ENCODE measurements at regions not wholly inside any gene's neighbourhood (a gene's known extent, or its start where the extent isn't known, plus 50 kb on each side); places are given as distances from the start of the nearest gene placed in this dataset.
"Not testable (repeated sequence)": the region's sequence is repeated elsewhere in the genome, so short reads cannot be mapped to it uniquely, and the experiment has no call there.

DNA sequence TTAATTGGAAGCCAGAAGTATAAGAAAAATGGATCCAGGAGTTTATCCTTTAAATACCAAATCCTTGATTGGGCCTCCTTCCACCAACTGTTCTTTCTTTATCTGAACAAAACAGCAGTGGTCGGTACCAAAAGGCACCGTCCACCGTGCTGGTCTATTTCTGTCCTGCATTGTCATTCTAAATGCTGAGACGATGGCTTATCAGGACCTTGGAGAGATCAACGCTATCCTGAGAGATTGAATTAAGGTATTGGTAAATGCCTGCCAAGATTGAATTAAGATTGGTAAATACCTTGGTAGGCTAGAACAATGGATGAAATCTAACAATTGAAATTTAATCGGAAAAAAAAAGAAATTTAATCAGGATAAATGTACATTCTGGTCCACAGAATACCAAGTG is 73.4 kb upstream of the SOD1 start:
- DNase-seq (ENCODE audit: low read depth), result no peak
- TF ChIP-seq, protein P1, sequence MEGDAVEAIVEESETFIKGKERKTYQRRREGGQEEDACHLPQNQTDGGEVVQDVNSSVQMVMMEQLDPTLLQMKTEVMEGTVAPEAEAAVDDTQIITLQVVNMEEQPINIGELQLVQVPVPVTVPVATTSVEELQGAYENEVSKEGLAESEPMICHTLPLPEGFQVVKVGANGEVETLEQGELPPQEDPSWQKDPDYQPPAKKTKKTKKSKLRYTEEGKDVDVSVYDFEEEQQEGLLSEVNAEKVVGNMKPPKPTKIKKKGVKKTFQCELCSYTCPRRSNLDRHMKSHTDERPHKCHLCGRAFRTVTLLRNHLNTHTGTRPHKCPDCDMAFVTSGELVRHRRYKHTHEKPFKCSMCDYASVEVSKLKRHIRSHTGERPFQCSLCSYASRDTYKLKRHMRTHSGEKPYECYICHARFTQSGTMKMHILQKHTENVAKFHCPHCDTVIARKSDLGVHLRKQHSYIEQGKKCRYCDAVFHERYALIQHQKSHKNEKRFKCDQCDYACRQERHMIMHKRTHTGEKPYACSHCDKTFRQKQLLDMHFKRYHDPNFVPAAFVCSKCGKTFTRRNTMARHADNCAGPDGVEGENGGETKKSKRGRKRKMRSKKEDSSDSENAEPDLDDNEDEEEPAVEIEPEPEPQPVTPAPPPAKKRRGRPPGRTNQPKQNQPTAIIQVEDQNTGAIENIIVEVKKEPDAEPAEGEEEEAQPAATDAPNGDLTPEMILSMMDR (IDR thresholded peaks at IDR 0.05; ENCODE audit: control insufficient read depth, extremely low read depth, insufficient read depth), result no peak
- no peak overlapping the region for H3K4me3 ChIP-seq (ENCODE audit: low read depth, low read length)

DNA sequence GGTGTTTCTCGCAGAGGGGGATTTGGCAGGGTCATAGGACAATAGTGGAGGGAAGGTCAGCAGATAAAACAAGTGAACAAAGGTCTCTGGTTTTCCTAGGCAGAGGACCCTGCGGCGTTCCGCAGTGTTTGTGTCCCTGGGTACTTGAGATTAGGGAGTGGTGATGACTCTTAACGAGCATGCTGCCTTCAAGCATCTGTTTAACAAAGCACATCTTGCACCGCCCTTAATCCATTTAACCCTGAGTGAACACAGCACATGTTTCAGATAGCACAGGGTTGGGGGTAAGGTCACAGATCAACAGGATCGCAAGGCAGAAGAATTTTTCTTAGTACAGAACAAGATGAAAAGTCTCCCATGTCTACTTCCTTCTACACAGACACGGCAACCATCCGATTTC is 75.6 kb upstream of the SOD1 start:
- H3K4me3 ChIP-seq (ENCODE audit: low read depth, low read length); DNase-seq (ENCODE audit: low read depth): not testable (repeated sequence)

DNA sequence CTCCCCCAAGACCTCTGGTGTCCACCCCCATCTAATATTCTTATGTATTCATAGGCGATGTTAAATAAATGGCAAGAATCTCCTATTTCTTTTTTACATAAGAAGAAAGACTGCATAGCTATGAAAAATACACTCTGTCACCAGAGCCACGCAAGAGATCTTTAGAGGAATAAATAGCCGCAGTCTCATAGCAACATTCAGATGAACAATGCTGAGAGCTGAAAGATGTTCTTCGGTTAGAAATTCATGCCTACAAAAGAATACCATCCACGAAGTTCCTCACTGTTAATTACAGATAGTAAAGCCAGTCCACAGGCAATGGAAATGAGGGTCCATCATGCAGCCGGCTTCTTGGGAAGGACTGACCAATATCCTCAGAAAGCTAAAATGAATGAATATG is 76.0 kb upstream of the SOD1 start:
- DNase-seq (ENCODE audit: low read depth), result no peak
- TF ChIP-seq, protein P1 (IDR thresholded peaks at IDR 0.05; ENCODE audit: control insufficient read depth, extremely low read depth, insufficient read depth), result no peak
- no peak overlapping the region for H3K4me3 ChIP-seq (ENCODE audit: low read depth, low read length)

DNA sequence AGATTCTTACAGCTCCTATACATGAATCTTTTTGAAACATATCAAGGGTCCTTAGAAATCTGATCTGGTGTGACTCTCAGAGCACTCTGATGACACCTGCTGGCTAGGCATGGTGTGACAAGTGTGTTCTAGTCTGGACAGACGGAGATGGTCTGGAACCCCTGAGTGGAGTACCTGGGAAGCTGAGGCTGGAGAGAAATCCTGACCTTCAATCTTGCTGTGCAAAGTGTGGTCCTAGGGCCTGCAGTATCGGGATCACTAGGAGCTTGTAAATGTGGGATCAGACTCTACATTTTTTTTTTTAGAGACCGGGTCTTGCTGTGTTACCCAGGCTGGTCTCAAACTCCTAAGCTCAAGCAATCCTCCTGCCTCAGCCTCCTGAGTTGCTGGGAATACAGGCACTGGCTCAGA is 78.6 kb upstream of the SOD1 start:
- TF ChIP-seq, protein P1 (IDR thresholded peaks at IDR 0.05; ENCODE audit: control insufficient read depth, extremely low read depth, insufficient read depth), result peak; percentile 85
- DNase-seq (ENCODE audit: low read depth), result no peak
- H3K4me3 ChIP-seq (ENCODE audit: low read depth, low read length), result no peak overlapping the region

DNA sequence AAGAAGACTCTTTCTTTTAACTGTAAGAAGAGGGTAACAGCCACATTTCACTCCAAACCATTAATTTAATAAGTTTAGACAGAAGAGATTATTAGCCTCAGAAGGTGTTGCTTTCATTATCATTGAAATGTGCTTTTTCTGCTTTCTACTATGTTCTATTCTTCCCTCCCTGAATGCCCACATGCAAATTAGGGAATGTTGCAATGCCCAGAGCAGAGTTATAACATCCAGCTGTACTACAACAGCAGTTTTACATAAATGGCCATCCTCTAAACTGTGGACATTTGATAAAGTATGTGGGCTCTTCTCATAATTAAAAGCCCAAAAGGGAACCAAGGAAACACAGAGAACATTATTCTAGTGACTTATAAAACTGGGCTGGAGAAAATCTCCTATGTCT is 82.2 kb upstream of the SOD1 start:
- H3K4me3 ChIP-seq (ENCODE audit: low read depth, low read length), result no peak overlapping the region
- DNase-seq (ENCODE audit: low read depth), result no peak
- TF ChIP-seq, protein P1 (IDR thresholded peaks at IDR 0.05; ENCODE audit: control insufficient read depth, extremely low read depth, insufficient read depth), result no peak

DNA sequence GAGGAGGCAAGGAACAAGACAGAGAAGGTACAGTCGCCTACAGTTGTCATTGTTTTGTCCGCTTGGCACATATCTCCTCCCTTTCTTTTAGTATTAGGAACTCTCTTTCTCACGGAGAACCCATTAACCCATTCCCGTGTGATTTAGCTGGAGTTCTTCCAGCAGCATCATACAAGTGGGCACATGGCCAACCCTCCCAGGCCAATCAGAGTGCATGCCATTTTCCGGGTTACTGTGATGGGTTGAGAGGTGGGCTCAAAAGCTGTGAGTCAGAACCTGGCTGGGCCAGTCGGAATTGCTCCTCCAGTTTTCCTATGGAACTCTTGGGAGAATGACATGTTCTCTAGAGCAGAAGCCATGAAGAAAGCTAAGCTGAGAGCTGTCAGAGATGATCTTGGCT is 83.1 kb upstream of the SOD1 start:
- H3K4me3 ChIP-seq (ENCODE audit: low read depth, low read length), result no peak overlapping the region
- TF ChIP-seq, protein P1 (IDR thresholded peaks at IDR 0.05; ENCODE audit: control insufficient read depth, extremely low read depth, insufficient read depth), result no peak
- DNase-seq (ENCODE audit: low read depth), result no peak

DNA sequence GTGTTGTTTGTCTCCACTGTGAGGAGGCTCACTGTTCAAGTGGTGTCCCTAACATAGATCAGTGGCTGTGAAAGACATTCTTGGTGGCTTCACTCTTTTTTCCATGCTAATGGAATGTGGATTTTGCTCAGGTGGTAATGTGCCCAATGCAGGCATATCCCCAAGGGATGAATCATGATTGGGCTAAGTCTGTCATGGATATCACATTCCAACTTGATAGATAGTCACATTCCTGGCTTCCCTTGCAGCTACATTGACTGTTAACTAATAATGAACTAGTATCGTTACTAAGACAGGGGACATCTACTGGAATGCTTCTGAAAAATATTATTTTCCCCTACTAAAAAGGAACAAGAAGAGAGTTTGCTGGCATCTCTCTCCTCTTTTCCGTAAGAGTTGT is 86.3 kb upstream of the SOD1 start:
- H3K4me3 ChIP-seq (ENCODE audit: low read depth, low read length), result no peak overlapping the region
- no peak for DNase-seq (ENCODE audit: low read depth)
- TF ChIP-seq, protein P1 (IDR thresholded peaks at IDR 0.05; ENCODE audit: control insufficient read depth, extremely low read depth, insufficient read depth), result no peak

DNA sequence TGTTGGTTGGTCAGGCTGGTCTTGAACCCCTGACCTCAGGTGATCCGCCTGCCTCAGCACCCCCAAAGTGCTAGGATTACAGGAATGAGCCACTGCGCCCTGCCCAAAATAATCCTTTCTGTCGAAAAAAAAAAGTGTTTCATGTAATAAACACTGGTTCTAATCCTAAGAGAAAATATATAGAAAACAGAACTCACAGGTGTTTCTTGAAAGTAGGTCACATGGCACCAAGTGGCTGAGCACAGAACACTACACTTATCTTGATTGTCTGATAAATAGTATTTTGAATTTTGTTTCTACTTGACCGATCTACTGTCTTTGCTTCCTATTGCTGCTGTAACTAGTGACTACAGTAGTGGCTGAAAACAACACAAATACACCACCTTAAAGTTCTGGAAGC is 87.6 kb upstream of the SOD1 start:
- no peak for DNase-seq (ENCODE audit: low read depth)
- TF ChIP-seq, protein P1 (IDR thresholded peaks at IDR 0.05; ENCODE audit: control insufficient read depth, extremely low read depth, insufficient read depth), result no peak
- no peak overlapping the region for H3K4me3 ChIP-seq (ENCODE audit: low read depth, low read length)

Measured in LNCaP clone FGC (cell line).